K562 (cell line): ENCODE measurements at regions not wholly inside any gene's neighbourhood (a gene's known extent, or its start where the extent isn't known, plus 50 kb on each side); places are given as distances from the start of the nearest gene placed in this dataset.

Source experiments
- ATAC-seq: fragments of 200-7000 bp; cut with Tn5 transposase; 3 replicates; pipeline ENCODE4 v1.9.1; 2020; ENCODE audit warnings: moderate library complexity
- BruUV-seq: library from RNA; stranded (reverse); fragments of 400-500 nt; replicated peaks from 2 replicates; lab custom pipeline; 2021; lab: Mats Ljungman, UMichigan
- CTCF ChIA-PET: fragments of 300-600 bp; formaldehyde crosslinking; extraction: SDS; loops from one replicate; lab custom pipeline; 2021; ENCODE audit warnings: low intra/inter-chr PET ratio; lab: Yijun Ruan, JAX
- POLR2A ChIA-PET: fragments of 300-600, 350-650 bp; sonication (Branson Sonifier 250); formaldehyde crosslinking; extraction: SDS; loops from one replicate; lab custom pipeline; 2021; ENCODE audit warnings: antibody characterized with exemption, inconsistent platforms; lab: Yijun Ruan, JAX
- DNase-seq, 4 experiments: peaks; one replicate each; pipeline versions ENCODE4 v3.0.0 to v3.0.0-alpha.2; 2011 to 2018; ENCODE audit warnings: low spot score in 3 of 4, mixed read lengths in 3 of 4; ENCODE audit errors: extremely low read depth in 1 of 4
- FAIRE-seq: peaks from 2 replicates; lab custom pipeline; 2011; peaks lifted over from hg19 to GRCh38; lab: Jason Lieb, UNC
- H2AFZ ChIP-seq: 2 replicates; pipeline ENCODE4 v1.6.0; 2011; ENCODE audit warnings: low read depth, low read length, control low read depth, inconsistent platforms
- H3K27ac ChIP-seq: fragments of 200-600 bp; 3 replicates; pipeline ENCODE4 v1.8.0; 2011; ENCODE audit warnings: low read depth, mild to moderate bottlenecking, control low read depth, inconsistent platforms, low read length, moderate library complexity, mixed read lengths; ENCODE audit errors: extremely low read depth
- H3K27me3 ChIP-seq, 2 experiments: fragments of 300-600 bp in 1 of 2; 2 replicates in 1 of 2; 3 replicates in 1 of 2; pipeline versions ENCODE4 v1.6.0 to v1.8.0; 2011; ENCODE audit warnings: inconsistent platforms in 2 of 2, low read length in 2 of 2, mild to moderate bottlenecking in 1 of 2, mixed read lengths in 1 of 2, moderate library complexity in 1 of 2; ENCODE audit not compliant: control insufficient read depth in 2 of 2, insufficient read depth in 2 of 2
- H3K36me3 ChIP-seq: fragments of 300-600 bp; 3 replicates; pipeline ENCODE4 v1.8.0; 2011; ENCODE audit warnings: mild to moderate bottlenecking, low read length, inconsistent platforms; ENCODE audit not compliant: control insufficient read depth, insufficient read depth
- H3K4me1 ChIP-seq, 2 experiments: fragments of 200-600 bp in 1 of 2; replicated peaks in 1 of 2; 2 replicates in 1 of 2; 3 replicates in 1 of 2; pipeline versions ENCODE4 v1.5.1 to v1.8.0; 2011; ENCODE audit warnings: inconsistent platforms in 2 of 2, low read length in 2 of 2, mild to moderate bottlenecking in 1 of 2, mixed read lengths in 1 of 2, moderate library complexity in 1 of 2; ENCODE audit not compliant: control insufficient read depth in 2 of 2, insufficient read depth in 2 of 2
- H3K4me2 ChIP-seq: 2 replicates; pipeline ENCODE4 v1.6.1; 2011; ENCODE audit warnings: low read length, control low read depth, inconsistent platforms, mixed read lengths; ENCODE audit not compliant: insufficient read depth
- H3K4me3 ChIP-seq: fragments of 200-600 bp; sonication (generic), shearing (Covaris generic); 2 replicates; pipeline ENCODE4 v1.5.1; 2016; ENCODE audit warnings: control low read depth, inconsistent platforms
- H3K79me2 ChIP-seq: fragments of 200-600 bp; 3 replicates; pipeline ENCODE4 v1.8.0; 2011; ENCODE audit warnings: low read length, inconsistent platforms; ENCODE audit not compliant: control insufficient read depth, insufficient read depth
- H3K9ac ChIP-seq, 2 experiments: 2 replicates each; pipeline versions ENCODE4 v1.6.0 to v1.6.1; 2011; ENCODE audit warnings: low read depth in 2 of 2, low read length in 2 of 2, control low read depth in 1 of 2, inconsistent platforms in 1 of 2, mild to moderate bottlenecking in 1 of 2, mixed read lengths in 1 of 2; ENCODE audit not compliant: insufficient read depth in 1 of 2
- H3K9me1 ChIP-seq: one replicate; pipeline ENCODE4 v1.6.0; 2011; ENCODE audit warnings: inconsistent platforms, mild to moderate bottlenecking, low read length, moderate library complexity; ENCODE audit not compliant: control insufficient read depth, insufficient read depth
- H3K9me3 ChIP-seq: replicated peaks from 2 replicates; pipeline ENCODE4 v1.5.1; 2011; ENCODE audit warnings: low read depth, low read length, inconsistent platforms; ENCODE audit not compliant: control insufficient read depth, insufficient read depth
- H4K20me1 ChIP-seq: replicated peaks from 2 replicates; pipeline ENCODE4 v1.6.1; 2011; ENCODE audit warnings: low read length, inconsistent platforms, mixed read lengths; ENCODE audit not compliant: control insufficient read depth, insufficient read depth
- CBX3 ChIP-seq, 2 experiments: IDR thresholded peaks; 1 replicate in 1 of 2; 2 replicates in 1 of 2; pipeline ENCODE4 v1.6.1; 2012; ENCODE audit warnings: inconsistent platforms in 2 of 2, low read length in 2 of 2, borderline replicate concordance in 1 of 2, control low read depth in 1 of 2
- GABPB1 ChIP-seq: sonication (generic); formaldehyde crosslinking; IDR thresholded peaks from 2 replicates; pipeline ENCODE4 v1.8.0; 2022; ENCODE audit warnings: mild to moderate bottlenecking, missing genetic modification reagents
- MTA1 ChIP-seq: fragments of 450-650 bp; IDR thresholded peaks from 2 replicates; pipeline ENCODE4 v1.6.1; 2017; ENCODE audit warnings: borderline replicate concordance
- MTA2 ChIP-seq: fragments of 450-650 bp; IDR thresholded peaks from 2 replicates; pipeline ENCODE4 v1.6.1; 2016; ENCODE audit warnings: low read depth
- WGBS: fragments of 100-300 bp; shearing (Covaris generic); methylation state at CpG from one replicate; pipeline ENCODE4 v1.1.6; 2016; ENCODE audit warnings: low coverage, mixed read lengths; ENCODE audit not compliant: insufficient coverage; ENCODE audit errors: missing lambda C conversion rate; 5-methylcytosine and 5-hydroxymethylcytosine counted together
- in situ Hi-C: fragments of 300-500 bp; cut with MboI; formaldehyde crosslinking; loops from 4 replicates; pipeline ENCODE4 v1.15.0; 2018; ENCODE audit warnings: inconsistent platforms, mixed read lengths
- intact Hi-C: fragments of 100-400 bp; cut with micrococcal nuclease; formaldehyde crosslinking; loops from 2 replicates; pipeline ENCODE4 v1.14.2; 2022
- TF ChIP-seq, protein P1 (sequence below): IDR thresholded peaks from 2 replicates; pipeline ENCODE4 v1.6.1; 2011; ENCODE audit not compliant: insufficient read length; ENCODE audit errors: extremely low read depth
- TF ChIP-seq, protein P2 (sequence below): sonication (generic); formaldehyde crosslinking; IDR thresholded peaks from 2 replicates; pipeline ENCODE4 v1.9.0; 2022; ENCODE audit warnings: mild to moderate bottlenecking, missing genetic modification reagents

- Histone ChIP-seq H3K9ac (no peak overlapping the region), H3K27ac (no peak overlapping the region), H4K20me1 (no peaks in the 10 kb centered on the region), H3K4me3 (no peak overlapping the region), H3K4me2 (no peak overlapping the region), H3K36me3 (no peaks in the 10 kb centered on the region), H2AFZ (no peak overlapping the region), H3K9me1 (no peaks in the 10 kb centered on the region), H3K9me3 (no peaks in the 10 kb centered on the region), H3K79me2 (no peaks in the 10 kb centered on the region), H3K27me3 (no peaks in the 10 kb centered on the region), H3K4me1 (no peaks in the 10 kb centered on the region; a peak in 2 of 5 replicates)
- BruUV-seq: no TSS peak
- CTCF ChIA-PET: no interaction called here
- ATAC-seq (no peak), DNase-seq (no peak), FAIRE-seq (no peak)
- POLR2A ChIA-PET: no interaction called here
- intact Hi-C loops (no loop called here), in situ Hi-C loops (no loop called here)
- 0% methylated on average over 2 of the region's 2 CpGs for whole genome bisulfite sequencing
- no peak for TF ChIP-seq MTA1
- no peak for TF ChIP-seq CBX3 (IDR thresholded peaks at IDR 0.05; ENCODE audit: borderline replicate concordance in 1 of 2, low read length in 2 of 2)
- no peak for TF ChIP-seq MTA2
- TF ChIP-seq GABPB1 (CRISPR knock-in tag): no peak
- TF ChIP-seq, protein P1, sequence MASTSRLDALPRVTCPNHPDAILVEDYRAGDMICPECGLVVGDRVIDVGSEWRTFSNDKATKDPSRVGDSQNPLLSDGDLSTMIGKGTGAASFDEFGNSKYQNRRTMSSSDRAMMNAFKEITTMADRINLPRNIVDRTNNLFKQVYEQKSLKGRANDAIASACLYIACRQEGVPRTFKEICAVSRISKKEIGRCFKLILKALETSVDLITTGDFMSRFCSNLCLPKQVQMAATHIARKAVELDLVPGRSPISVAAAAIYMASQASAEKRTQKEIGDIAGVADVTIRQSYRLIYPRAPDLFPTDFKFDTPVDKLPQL: no peak
- TF ChIP-seq, protein P2, sequence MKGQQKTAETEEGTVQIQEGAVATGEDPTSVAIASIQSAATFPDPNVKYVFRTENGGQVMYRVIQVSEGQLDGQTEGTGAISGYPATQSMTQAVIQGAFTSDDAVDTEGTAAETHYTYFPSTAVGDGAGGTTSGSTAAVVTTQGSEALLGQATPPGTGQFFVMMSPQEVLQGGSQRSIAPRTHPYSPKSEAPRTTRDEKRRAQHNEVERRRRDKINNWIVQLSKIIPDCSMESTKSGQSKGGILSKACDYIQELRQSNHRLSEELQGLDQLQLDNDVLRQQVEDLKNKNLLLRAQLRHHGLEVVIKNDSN (CRISPR knock-in tag): no peak
Observed at GRCh38 chr2:226664661-226665060, 135.0 kb downstream of the IRS1 start.
